ENCODE measurements at regions not wholly inside any gene's neighbourhood (a gene's known extent, or its start where the extent isn't known, plus 50 kb on each side); places are given as distances from the start of the nearest gene placed in this dataset.

GRCh38 chr16:35744084-35744483 lies 2284.7 kb downstream of the TP53TG3F start:
- no peak overlapping the region for H3K4me3 ChIP-seq (replicated peaks; ENCODE audit: insufficient read depth, low read length)
- no peaks in the 10 kb centered on the region for H3K27me3 ChIP-seq (ENCODE audit: insufficient read depth, poor library complexity, severe bottlenecking)
- TF ChIP-seq POLR2AphosphoS5 (IDR thresholded peaks at IDR 0.05; ENCODE audit: low read depth) (no peak), GABPA (IDR thresholded peaks at IDR 0.05; ENCODE audit: low read depth) (no peak), REST (IDR thresholded peaks at IDR 0.05; ENCODE audit: insufficient replicate concordance, low read depth) (no peak), SPI1 (IDR thresholded peaks at IDR 0.05; ENCODE audit: borderline replicate concordance, low read depth) (no peak), CTCF (IDR thresholded peaks at IDR 0.05; ENCODE audit: insufficient read depth, low read length) (no peak)
- no peak overlapping the region for H3K27ac ChIP-seq (replicated peaks)
- DNase-seq (ENCODE audit: low read depth in 1 of 2, low spot score in 1 of 2), result no peak

- TF ChIP-seq CTCF (IDR thresholded peaks at IDR 0.05; ENCODE audit: insufficient read depth, low read length), result no peak
- TF ChIP-seq POLR2AphosphoS5 (IDR thresholded peaks at IDR 0.05; ENCODE audit: low read depth), result no peak
- TF ChIP-seq SPI1 (IDR thresholded peaks at IDR 0.05; ENCODE audit: borderline replicate concordance, low read depth), result no peak
- no peak for TF ChIP-seq REST (IDR thresholded peaks at IDR 0.05; ENCODE audit: insufficient replicate concordance, low read depth)
- TF ChIP-seq GABPA (IDR thresholded peaks at IDR 0.05; ENCODE audit: low read depth), result no peak
- Histone ChIP-seq H3K27ac (replicated peaks) (no peak overlapping the region), H3K27me3 (ENCODE audit: insufficient read depth, poor library complexity, severe bottlenecking) (no peaks in the 10 kb centered on the region), H3K4me3 (replicated peaks; ENCODE audit: insufficient read depth, low read length) (no peak overlapping the region)
- no peak for DNase-seq (ENCODE audit: low read depth in 1 of 2, low spot score in 1 of 2)
Observed at GRCh38 chr16:35744726-35745125, 2285.3 kb downstream of the TP53TG3F start.

- Histone ChIP-seq H3K27me3 (ENCODE audit: insufficient read depth, poor library complexity, severe bottlenecking) (no peaks in the 10 kb centered on the region), H3K4me3 (replicated peaks; ENCODE audit: insufficient read depth, low read length) (no peak overlapping the region), H3K27ac (replicated peaks) (no peak overlapping the region)
- TF ChIP-seq CTCF (IDR thresholded peaks at IDR 0.05; ENCODE audit: insufficient read depth, low read length), result no peak
- TF ChIP-seq GABPA (IDR thresholded peaks at IDR 0.05; ENCODE audit: low read depth), result no peak
- no peak for TF ChIP-seq SPI1 (IDR thresholded peaks at IDR 0.05; ENCODE audit: borderline replicate concordance, low read depth)
- TF ChIP-seq REST (IDR thresholded peaks at IDR 0.05; ENCODE audit: insufficient replicate concordance, low read depth), result no peak
- no peak for TF ChIP-seq POLR2AphosphoS5 (IDR thresholded peaks at IDR 0.05; ENCODE audit: low read depth)
- DNase-seq (ENCODE audit: low read depth in 1 of 2, low spot score in 1 of 2), result no peak
Observed at GRCh38 chr16:35745191-35745590, 2285.8 kb downstream of the TP53TG3F start.
